ENCODE measurements at regions not wholly inside any gene's neighbourhood (a gene's known extent, or its start where the extent isn't known, plus 50 kb on each side); places are given as distances from the start of the nearest gene placed in this dataset.

- Histone ChIP-seq H3F3A (ENCODE audit: insufficient read depth) (no peaks in the 10 kb centered on the region), H2AFZ (ENCODE audit: low read depth, low read length, severe bottlenecking) (no peak overlapping the region)
- TF ChIP-seq EZH2phosphoT487 (conservative IDR thresholded peaks at IDR 0.05; ENCODE audit: low read length): no peak
Observed at GRCh38 chr20:61149636-61150035, 102.4 kb upstream of the CDH4 start.

GRCh38 chr20:61157301-61157700 lies 94.8 kb upstream of the CDH4 start:
- Histone ChIP-seq H3K9me3 (ENCODE audit: insufficient read depth, low read length) (no peaks in the 10 kb centered on the region), H3F3A (ENCODE audit: insufficient read depth) (no peaks in the 10 kb centered on the region), H3K9me2 (replicated peaks; ENCODE audit: insufficient read depth, low read length) (no peaks in the 10 kb centered on the region), H3K9ac (ENCODE audit: low read length) (no peak overlapping the region), H3K4me3 (ENCODE audit: insufficient read depth, low read length, poor library complexity, severe bottlenecking) (no peak overlapping the region), H4K20me1 (ENCODE audit: low read depth, low read length) (no peaks in the 10 kb centered on the region), H3K27ac (ENCODE audit: low read depth, low read length) (no peak overlapping the region), H3K36me3 (ENCODE audit: low read length) (no peaks in the 10 kb centered on the region), H3K4me2 (ENCODE audit: low read depth, low read length, poor library complexity, severe bottlenecking) (no peak overlapping the region), H3K27me3 (ENCODE audit: low read length) (no peaks in the 10 kb centered on the region), H3K79me2 (ENCODE audit: insufficient read depth, low read length) (no peaks in the 10 kb centered on the region), H2AFZ (ENCODE audit: low read depth, low read length, severe bottlenecking) (no peak overlapping the region)
- TF ChIP-seq CTCF (IDR thresholded peaks at IDR 0.05; ENCODE audit: insufficient read depth, low read length, poor library complexity, severe bottlenecking) (no peak), EZH2phosphoT487 (conservative IDR thresholded peaks at IDR 0.05; ENCODE audit: low read length) (no peak)

More at GRCh38 chr20:61149636-61150035, 102.4 kb upstream of the CDH4 start:
- Histone ChIP-seq H3K9ac (ENCODE audit: low read length) (no peak overlapping the region), H3K4me3 (ENCODE audit: insufficient read depth, low read length, poor library complexity, severe bottlenecking) (no peak overlapping the region), H3K27me3 (ENCODE audit: low read length) (no peaks in the 10 kb centered on the region), H3K27ac (ENCODE audit: low read depth, low read length) (no peak overlapping the region), H3K36me3 (ENCODE audit: low read length) (no peaks in the 10 kb centered on the region), H3K9me3 (ENCODE audit: insufficient read depth, low read length) (no peaks in the 10 kb centered on the region), H3K79me2 (ENCODE audit: insufficient read depth, low read length) (no peaks in the 10 kb centered on the region), H3K9me2 (replicated peaks; ENCODE audit: insufficient read depth, low read length) (no peaks in the 10 kb centered on the region), H3K4me2 (ENCODE audit: low read depth, low read length, poor library complexity, severe bottlenecking) (no peak overlapping the region), H4K20me1 (ENCODE audit: low read depth, low read length) (no peaks in the 10 kb centered on the region)

- H3K9ac ChIP-seq (ENCODE audit: low read length): no peak overlapping the region
- H3K79me2 ChIP-seq (ENCODE audit: insufficient read depth, low read length): no peaks in the 10 kb centered on the region
- no peaks in the 10 kb centered on the region for H3K9me3 ChIP-seq (ENCODE audit: insufficient read depth, low read length)
- H3K27me3 ChIP-seq (ENCODE audit: low read length): no peaks in the 10 kb centered on the region
- H3K4me3 ChIP-seq (ENCODE audit: insufficient read depth, low read length, poor library complexity, severe bottlenecking): no peak overlapping the region
- H3K36me3 ChIP-seq (ENCODE audit: low read length): no peaks in the 10 kb centered on the region
- H3F3A ChIP-seq (ENCODE audit: insufficient read depth): no peaks in the 10 kb centered on the region
- H3K27ac ChIP-seq (ENCODE audit: low read depth, low read length): no peak overlapping the region
- H3K4me2 ChIP-seq (ENCODE audit: low read depth, low read length, poor library complexity, severe bottlenecking): no peak overlapping the region
- H4K20me1 ChIP-seq (ENCODE audit: low read depth, low read length): no peaks in the 10 kb centered on the region
- no peak for TF ChIP-seq EZH2phosphoT487 (conservative IDR thresholded peaks at IDR 0.05; ENCODE audit: low read length)
- TF ChIP-seq CTCF (IDR thresholded peaks at IDR 0.05; ENCODE audit: insufficient read depth, low read length, poor library complexity, severe bottlenecking): no peak
- H3K9me2 ChIP-seq (replicated peaks; ENCODE audit: insufficient read depth, low read length): no peaks in the 10 kb centered on the region
- H2AFZ ChIP-seq (ENCODE audit: low read depth, low read length, severe bottlenecking): no peak overlapping the region
Observed at GRCh38 chr20:61159957-61160686, 91.9 kb upstream of the CDH4 start.

- H3K27ac ChIP-seq (ENCODE audit: low read depth, low read length): no peak overlapping the region
- H3K36me3 ChIP-seq (ENCODE audit: low read length): no peaks in the 10 kb centered on the region
- H3K9ac ChIP-seq (ENCODE audit: low read length): no peak overlapping the region
- H3K9me3 ChIP-seq (ENCODE audit: insufficient read depth, low read length): no peaks in the 10 kb centered on the region
- no peaks in the 10 kb centered on the region for H3K9me2 ChIP-seq (replicated peaks; ENCODE audit: insufficient read depth, low read length)
- H3K27me3 ChIP-seq (ENCODE audit: low read length): no peaks in the 10 kb centered on the region
- H4K20me1 ChIP-seq (ENCODE audit: low read depth, low read length): no peaks in the 10 kb centered on the region
- no peak overlapping the region for H3K4me2 ChIP-seq (ENCODE audit: low read depth, low read length, poor library complexity, severe bottlenecking)
- H3K4me3 ChIP-seq (ENCODE audit: insufficient read depth, low read length, poor library complexity, severe bottlenecking): no peak overlapping the region
- H3K79me2 ChIP-seq (ENCODE audit: insufficient read depth, low read length): no peaks in the 10 kb centered on the region
- no peaks in the 10 kb centered on the region for H3F3A ChIP-seq (ENCODE audit: insufficient read depth)
- no peak for TF ChIP-seq EZH2phosphoT487 (conservative IDR thresholded peaks at IDR 0.05; ENCODE audit: low read length)
- TF ChIP-seq CTCF (IDR thresholded peaks at IDR 0.05; ENCODE audit: insufficient read depth, low read length, poor library complexity, severe bottlenecking): no peak
- H2AFZ ChIP-seq (ENCODE audit: low read depth, low read length, severe bottlenecking): no peak overlapping the region
Observed at GRCh38 chr20:61161726-61162390, 90.2 kb upstream of the CDH4 start.
